Gastroesophageal sphincter (tissue), 4 donors: ENCODE measurements at regions not wholly inside any gene's neighbourhood (a gene's known extent, or its start where the extent isn't known, plus 50 kb on each side); places are given as distances from the start of the nearest gene placed in this dataset.

Experiments
- ATAC-seq: fragments of 150-250 bp; one replicate; pipeline ENCODE4 v1.9.1; 2016; ENCODE audit warnings: mild to moderate bottlenecking, moderate library complexity
- H3K27ac ChIP-seq, 4 donors: fragments of 200-600 bp; sonication (generic) in 3 of 4; 1 replicate in 3 of 4; 2 replicates in 1 of 4; pipeline ENCODE4 v1.5.1; 2016 to 2019
- H3K27me3 ChIP-seq: fragments of 200-600 bp; sonication (generic); one replicate; pipeline ENCODE4 v1.5.1; 2019
- H3K36me3 ChIP-seq, 2 donors: fragments of 200-600 bp; sonication (generic); one replicate each; pipeline ENCODE4 v1.5.1; 2019; ENCODE audit warnings: control low read depth in 1 of 2
- H3K4me1 ChIP-seq, 3 donors: fragments of 200-600 bp; sonication (generic); 1 replicate in 2 of 3; 2 replicates in 1 of 3; pipeline ENCODE4 v1.5.1; 2016 to 2019; ENCODE audit warnings: control low read depth in 2 of 3
- H3K4me3 ChIP-seq, 2 donors: fragments of 200-600 bp; sonication (generic); one replicate each; pipeline ENCODE4 v1.5.1; 2019; ENCODE audit warnings: mild to moderate bottlenecking in 1 of 2, moderate library complexity in 1 of 2
- H3K9me3 ChIP-seq, 3 donors: fragments of 200-600 bp; sonication (generic); one replicate each; pipeline ENCODE4 v1.5.1; 2017 to 2019; ENCODE audit warnings: control low read depth in 2 of 3
- EP300 ChIP-seq: sonication (generic); formaldehyde crosslinking; IDR thresholded peaks from one replicate; pipeline ENCODE4 v1.6.1; 2017; ENCODE audit warnings: antibody characterized with exemption, mild to moderate bottlenecking
- POLR2A ChIP-seq, 2 donors: fragments of 450-650 bp; IDR thresholded peaks; one replicate each; pipeline ENCODE4 v1.6.1; 2017; ENCODE audit warnings: antibody characterized with exemption in 2 of 2, mild to moderate bottlenecking in 2 of 2, moderate library complexity in 1 of 2
- POLR2AphosphoS5 ChIP-seq: sonication (generic); formaldehyde crosslinking; IDR thresholded peaks from one replicate; pipeline ENCODE4 v1.6.1; 2017; ENCODE audit warnings: antibody characterized with exemption
- WGBS, 2 donors: methylation state at CpG; one replicate each; pipeline ENCODE4 v1.1.5; 2018; ENCODE audit warnings: low coverage in 1 of 2; 5-methylcytosine and 5-hydroxymethylcytosine counted together
- TF ChIP-seq, protein P1 (sequence below), 4 experiments: fragments of 200-600 bp in 2 of 4; fragments of 450-650 bp in 2 of 4; sonication (generic) in 1 of 4; IDR thresholded peaks; one replicate each; pipeline ENCODE4 v1.5.1; 2017 to 2019; ENCODE audit warnings: antibody characterized with exemption in 4 of 4, mild to moderate bottlenecking in 2 of 4, moderate library complexity in 2 of 4

GRCh38 chr16:48913384-48913783, 303.4 kb upstream of the N4BP1 start:
- H3K9me3 ChIP-seq, result no peaks in the 10 kb centered on the region
- no peak overlapping the region for H3K27ac ChIP-seq
- peaks cover 25% of the 10 kb centered on the region for H3K27me3 ChIP-seq
- no peak for TF ChIP-seq POLR2A (IDR thresholded peaks at IDR 0.05)
- TF ChIP-seq, protein P1, sequence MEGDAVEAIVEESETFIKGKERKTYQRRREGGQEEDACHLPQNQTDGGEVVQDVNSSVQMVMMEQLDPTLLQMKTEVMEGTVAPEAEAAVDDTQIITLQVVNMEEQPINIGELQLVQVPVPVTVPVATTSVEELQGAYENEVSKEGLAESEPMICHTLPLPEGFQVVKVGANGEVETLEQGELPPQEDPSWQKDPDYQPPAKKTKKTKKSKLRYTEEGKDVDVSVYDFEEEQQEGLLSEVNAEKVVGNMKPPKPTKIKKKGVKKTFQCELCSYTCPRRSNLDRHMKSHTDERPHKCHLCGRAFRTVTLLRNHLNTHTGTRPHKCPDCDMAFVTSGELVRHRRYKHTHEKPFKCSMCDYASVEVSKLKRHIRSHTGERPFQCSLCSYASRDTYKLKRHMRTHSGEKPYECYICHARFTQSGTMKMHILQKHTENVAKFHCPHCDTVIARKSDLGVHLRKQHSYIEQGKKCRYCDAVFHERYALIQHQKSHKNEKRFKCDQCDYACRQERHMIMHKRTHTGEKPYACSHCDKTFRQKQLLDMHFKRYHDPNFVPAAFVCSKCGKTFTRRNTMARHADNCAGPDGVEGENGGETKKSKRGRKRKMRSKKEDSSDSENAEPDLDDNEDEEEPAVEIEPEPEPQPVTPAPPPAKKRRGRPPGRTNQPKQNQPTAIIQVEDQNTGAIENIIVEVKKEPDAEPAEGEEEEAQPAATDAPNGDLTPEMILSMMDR (IDR thresholded peaks at IDR 0.05), result no peak
- no peak for TF ChIP-seq POLR2AphosphoS5
- no peak for TF ChIP-seq EP300
- ATAC-seq, result no peak
- 76 to 89% methylated on average over 3 of the region's 4 CpGs for WGBS, 2 donors
- H3K4me1 ChIP-seq, result no peaks in the 10 kb centered on the region
- H3K36me3 ChIP-seq, result no peaks in the 10 kb centered on the region
- H3K4me3 ChIP-seq, result no peak overlapping the region

DNA sequence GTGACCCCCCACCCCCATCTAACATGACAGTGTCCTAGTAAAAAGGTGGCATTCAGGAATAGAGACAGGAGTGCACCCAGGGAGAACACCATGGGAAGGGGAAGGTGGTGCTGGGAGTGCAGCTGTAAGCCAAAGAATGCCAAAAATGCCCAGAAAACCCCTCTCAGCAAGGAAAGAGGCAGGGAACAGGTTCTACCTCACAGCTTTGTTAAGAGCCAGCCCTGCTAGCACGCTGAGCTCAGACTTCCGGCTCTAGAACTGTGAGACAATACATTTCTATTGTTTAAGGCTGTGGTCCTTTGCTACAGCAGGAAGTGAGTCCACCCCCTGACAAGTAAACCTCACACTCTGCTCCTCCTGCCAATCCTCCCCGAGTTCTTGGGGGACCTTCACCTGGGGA, 302.4 kb upstream of the N4BP1 start:
- no peaks in the 10 kb centered on the region for H3K9me3 ChIP-seq
- no peak overlapping the region for H3K27ac ChIP-seq
- no peaks in the 10 kb centered on the region for H3K36me3 ChIP-seq
- no peak for ATAC-seq
- no peak overlapping the region for H3K4me3 ChIP-seq
- H3K4me1 ChIP-seq, result no peaks in the 10 kb centered on the region
- H3K27me3 ChIP-seq, result peaks cover 25% of the 10 kb centered on the region
- TF ChIP-seq, protein P1 (IDR thresholded peaks at IDR 0.05), result no peak
- TF ChIP-seq POLR2A (IDR thresholded peaks at IDR 0.05) (no peak), EP300 (no peak), POLR2AphosphoS5 (no peak)
- WGBS, 2 donors, result 20 to 40% methylated on average over 1 of the region's 3 CpGs

DNA sequence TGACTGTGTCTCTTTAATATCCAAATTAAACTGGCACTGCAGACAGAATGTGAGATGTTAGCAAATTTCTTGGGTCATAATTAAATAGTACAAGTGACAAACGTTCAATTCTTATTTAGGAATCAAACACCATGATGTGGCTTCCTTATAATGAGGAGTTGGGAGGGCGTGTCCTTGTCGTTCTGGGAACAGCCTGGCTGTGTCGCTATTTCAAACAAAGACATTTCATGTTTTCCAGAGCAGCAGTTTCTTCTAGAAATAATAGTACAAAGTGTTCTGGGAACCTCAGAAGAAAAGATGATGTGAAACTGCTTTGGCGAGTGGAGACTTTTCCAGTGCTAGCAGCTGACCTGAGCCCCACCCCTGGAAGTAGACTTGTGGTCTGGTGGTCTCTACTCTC, 301.7 kb upstream of the N4BP1 start:
- no peak for ATAC-seq

DNA sequence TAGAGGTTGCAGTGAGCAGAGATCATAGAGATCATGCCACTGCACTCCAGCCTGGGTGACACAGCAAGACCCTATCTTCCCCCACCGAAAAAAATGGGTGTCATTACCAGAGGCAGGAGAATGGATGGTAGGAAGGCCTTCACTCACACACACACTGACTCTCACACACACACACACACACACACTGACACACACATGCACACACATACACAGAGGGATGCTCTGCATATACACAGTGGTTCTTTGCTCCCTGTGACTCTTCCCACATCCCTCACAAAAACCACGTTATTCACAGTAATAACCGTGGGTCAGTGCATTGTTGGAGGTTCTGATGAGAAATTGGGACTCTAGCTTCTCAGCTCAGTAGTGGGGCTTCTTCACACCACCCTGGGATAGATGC, 300.2 kb upstream of the N4BP1 start:
- no peaks in the 10 kb centered on the region for H3K36me3 ChIP-seq
- H3K4me1 ChIP-seq, result no peaks in the 10 kb centered on the region
- peaks cover 38% of the 10 kb centered on the region for H3K27me3 ChIP-seq
- no peak for ATAC-seq
- TF ChIP-seq EP300 (no peak), POLR2A (IDR thresholded peaks at IDR 0.05) (no peak), POLR2AphosphoS5 (no peak)
- TF ChIP-seq, protein P1 (IDR thresholded peaks at IDR 0.05), result no peak
- WGBS, 2 donors, result 82% methylated on average over 3 of the region's 3 CpGs; no CpG with 5 or more reads in 1 of the 2 donors
- H3K9me3 ChIP-seq, result no peaks in the 10 kb centered on the region
- H3K27ac ChIP-seq, result no peak overlapping the region
- H3K4me3 ChIP-seq, result no peak overlapping the region

More for the DNA sequence above, 301.7 kb upstream of the N4BP1 start:
- H3K27me3 ChIP-seq, result peaks cover 27% of the 10 kb centered on the region
- WGBS, 2 donors, result 32% methylated on average over 5 of the region's 5 CpGs; no CpG with 5 or more reads in 1 of the 2 donors
- TF ChIP-seq, protein P1 (IDR thresholded peaks at IDR 0.05), result no peak
- TF ChIP-seq EP300, result no peak
- H3K27ac ChIP-seq, result no peak overlapping the region
- H3K36me3 ChIP-seq, result no peaks in the 10 kb centered on the region
- no peaks in the 10 kb centered on the region for H3K4me1 ChIP-seq
- no peaks in the 10 kb centered on the region for H3K9me3 ChIP-seq
- H3K4me3 ChIP-seq, result no peak overlapping the region

DNA sequence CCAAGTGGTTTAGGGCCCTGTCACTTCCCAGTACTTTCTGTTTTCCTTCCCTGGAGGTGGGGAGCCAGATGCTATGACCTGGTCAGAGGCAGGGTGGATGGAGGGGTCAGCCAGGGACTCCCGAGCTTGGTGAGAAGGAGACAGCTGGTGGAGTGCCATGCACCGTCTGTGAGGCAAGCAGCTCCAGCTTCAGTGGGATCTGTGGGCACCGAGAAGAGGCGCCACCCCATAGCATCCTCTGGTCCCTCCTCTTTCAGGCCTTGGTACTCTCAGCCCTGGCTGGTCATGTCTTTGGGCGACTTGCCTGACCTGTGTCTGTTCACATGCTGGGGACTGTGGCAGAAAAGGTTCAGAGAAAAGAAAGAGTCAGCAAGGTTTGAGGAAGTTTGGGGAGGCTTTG, 299.3 kb upstream of the N4BP1 start:
- TF ChIP-seq, protein P1 (IDR thresholded peaks at IDR 0.05), result no peak
- TF ChIP-seq POLR2AphosphoS5 (no peak), EP300 (no peak), POLR2A (IDR thresholded peaks at IDR 0.05) (no peak)
- H3K27me3 ChIP-seq, result peaks cover 42% of the 10 kb centered on the region
- H3K4me1 ChIP-seq, result no peaks in the 10 kb centered on the region
- no peaks in the 10 kb centered on the region for H3K36me3 ChIP-seq
- no peak for ATAC-seq
- H3K27ac ChIP-seq, result no peak overlapping the region
- whole genome bisulfite sequencing, 2 donors, result no CpG with 5 or more reads among the region's 5 CpGs
- no peaks in the 10 kb centered on the region for H3K9me3 ChIP-seq
- no peak overlapping the region for H3K4me3 ChIP-seq
